ENCODE measurements at regions not wholly inside any gene's neighbourhood (a gene's known extent, or its start where the extent isn't known, plus 50 kb on each side); places are given as distances from the start of the nearest gene placed in this dataset.

DNA sequence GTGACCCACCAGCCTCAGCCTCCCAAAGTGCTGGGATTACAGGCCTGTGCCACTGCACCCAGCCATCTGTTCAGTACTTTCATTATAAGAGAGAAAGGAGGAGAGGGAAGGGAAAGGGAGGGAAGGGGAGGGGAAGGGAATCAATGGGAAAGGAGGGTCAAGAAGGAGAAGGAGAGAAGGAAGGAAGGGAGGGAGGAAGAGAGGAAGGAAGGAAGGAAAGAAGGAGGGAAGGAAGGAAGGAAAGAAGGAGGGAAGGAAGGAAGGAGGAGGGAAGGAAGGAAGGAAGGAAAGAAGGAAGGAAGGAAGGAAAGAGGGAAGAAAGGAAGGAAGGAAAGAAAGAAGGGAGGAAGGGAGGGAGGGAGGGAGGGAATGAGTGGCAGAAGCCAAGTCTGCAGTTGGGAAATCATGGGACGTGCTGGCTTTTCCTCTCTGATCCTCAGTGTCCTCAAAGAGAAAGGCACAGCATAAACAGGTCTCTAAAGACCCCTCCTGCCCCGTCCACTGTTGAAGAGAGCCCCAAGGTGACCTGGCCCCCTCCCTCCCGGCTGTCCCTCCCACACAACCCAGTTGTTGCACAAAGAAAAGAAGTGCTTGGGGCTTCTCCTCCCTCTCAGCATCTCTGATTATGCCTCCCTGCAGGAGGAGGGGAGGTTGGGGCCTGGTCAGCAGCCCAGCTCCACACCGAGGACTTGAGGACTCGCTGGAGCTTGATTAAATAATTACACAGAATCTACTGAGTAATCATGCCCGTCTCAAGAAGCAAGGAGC lies 69.1 kb upstream of the TOP1 start:
- no peak for TF ChIP-seq EZH2phosphoT487 (IDR thresholded peaks at IDR 0.05; ENCODE audit: borderline replicate concordance, low read length)
- TF ChIP-seq, protein P1, sequence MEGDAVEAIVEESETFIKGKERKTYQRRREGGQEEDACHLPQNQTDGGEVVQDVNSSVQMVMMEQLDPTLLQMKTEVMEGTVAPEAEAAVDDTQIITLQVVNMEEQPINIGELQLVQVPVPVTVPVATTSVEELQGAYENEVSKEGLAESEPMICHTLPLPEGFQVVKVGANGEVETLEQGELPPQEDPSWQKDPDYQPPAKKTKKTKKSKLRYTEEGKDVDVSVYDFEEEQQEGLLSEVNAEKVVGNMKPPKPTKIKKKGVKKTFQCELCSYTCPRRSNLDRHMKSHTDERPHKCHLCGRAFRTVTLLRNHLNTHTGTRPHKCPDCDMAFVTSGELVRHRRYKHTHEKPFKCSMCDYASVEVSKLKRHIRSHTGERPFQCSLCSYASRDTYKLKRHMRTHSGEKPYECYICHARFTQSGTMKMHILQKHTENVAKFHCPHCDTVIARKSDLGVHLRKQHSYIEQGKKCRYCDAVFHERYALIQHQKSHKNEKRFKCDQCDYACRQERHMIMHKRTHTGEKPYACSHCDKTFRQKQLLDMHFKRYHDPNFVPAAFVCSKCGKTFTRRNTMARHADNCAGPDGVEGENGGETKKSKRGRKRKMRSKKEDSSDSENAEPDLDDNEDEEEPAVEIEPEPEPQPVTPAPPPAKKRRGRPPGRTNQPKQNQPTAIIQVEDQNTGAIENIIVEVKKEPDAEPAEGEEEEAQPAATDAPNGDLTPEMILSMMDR (IDR thresholded peaks at IDR 0.05; ENCODE audit: low read depth, low read length, poor library complexity, severe bottlenecking): no peak

DNA sequence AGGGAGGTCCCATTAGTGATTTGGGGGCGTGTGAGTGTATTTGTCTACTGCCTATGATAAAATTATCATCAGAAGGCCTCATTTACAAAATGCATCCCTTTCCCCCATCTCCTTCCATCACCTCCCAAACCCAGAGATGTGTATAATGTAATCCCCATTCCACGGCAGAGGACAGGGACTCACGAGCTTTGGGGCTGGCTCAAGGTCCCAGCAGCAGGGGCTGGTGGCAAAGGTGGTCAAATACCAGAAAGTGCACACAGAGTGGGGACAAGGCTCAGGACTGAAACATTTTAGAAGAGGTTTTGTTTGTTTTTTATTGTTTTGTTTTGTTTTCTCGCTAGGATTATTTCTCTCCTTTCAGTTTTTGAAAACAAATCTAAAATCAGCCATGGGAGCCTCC lies 68.5 kb upstream of the TOP1 start:
- no peaks in the 10 kb centered on the region for H3K27me3 ChIP-seq (ENCODE audit: control insufficient read depth, low read length)
- no peaks in the 10 kb centered on the region for H3K9me3 ChIP-seq (ENCODE audit: control insufficient read depth, insufficient read depth, low read length)
- peaks cover 9% of the 10 kb centered on the region for H3K4me1 ChIP-seq (ENCODE audit: control insufficient read depth, low read length)
- H3K36me3 ChIP-seq (ENCODE audit: control insufficient read depth, low read length): no peaks in the 10 kb centered on the region
- H3K27ac ChIP-seq (ENCODE audit: low read depth, low read length): no peak overlapping the region
- H4K20me1 ChIP-seq (ENCODE audit: control insufficient read depth, insufficient read depth, low read depth, low read length): no peaks in the 10 kb centered on the region
- no peak for TF ChIP-seq EZH2phosphoT487 (IDR thresholded peaks at IDR 0.05; ENCODE audit: borderline replicate concordance, low read length)
- TF ChIP-seq, protein P1 (IDR thresholded peaks at IDR 0.05; ENCODE audit: low read depth, low read length, poor library complexity, severe bottlenecking): no peak
- no peak overlapping the region for H3K4me2 ChIP-seq (ENCODE audit: low read length)
- no peaks in the 10 kb centered on the region for H3K9me2 ChIP-seq (replicated peaks; ENCODE audit: control insufficient read depth, low read length)
- H3F3A ChIP-seq (ENCODE audit: control insufficient read depth, insufficient read depth): no peaks in the 10 kb centered on the region
- no peaks in the 10 kb centered on the region for H3K79me2 ChIP-seq (ENCODE audit: control insufficient read depth, low read length)
- no peak overlapping the region for H3K4me3 ChIP-seq (ENCODE audit: low read length)

More for the DNA sequence above, 69.1 kb upstream of the TOP1 start:
- Histone ChIP-seq H4K20me1 (ENCODE audit: control insufficient read depth, insufficient read depth, low read depth, low read length) (no peaks in the 10 kb centered on the region), H3K4me2 (ENCODE audit: low read length) (no peak overlapping the region), H3K79me2 (ENCODE audit: control insufficient read depth, low read length) (no peaks in the 10 kb centered on the region), H3K36me3 (ENCODE audit: control insufficient read depth, low read length) (no peaks in the 10 kb centered on the region), H3K27ac (ENCODE audit: low read depth, low read length) (no peak overlapping the region), H3K9me2 (replicated peaks; ENCODE audit: control insufficient read depth, low read length) (no peaks in the 10 kb centered on the region), H3K27me3 (ENCODE audit: control insufficient read depth, low read length) (no peaks in the 10 kb centered on the region), H3K4me3 (ENCODE audit: low read length) (no peak overlapping the region), H3K4me1 (ENCODE audit: control insufficient read depth, low read length) (peaks cover 9% of the 10 kb centered on the region), H3F3A (ENCODE audit: control insufficient read depth, insufficient read depth) (no peaks in the 10 kb centered on the region), H3K9me3 (ENCODE audit: control insufficient read depth, insufficient read depth, low read length) (no peaks in the 10 kb centered on the region)

DNA sequence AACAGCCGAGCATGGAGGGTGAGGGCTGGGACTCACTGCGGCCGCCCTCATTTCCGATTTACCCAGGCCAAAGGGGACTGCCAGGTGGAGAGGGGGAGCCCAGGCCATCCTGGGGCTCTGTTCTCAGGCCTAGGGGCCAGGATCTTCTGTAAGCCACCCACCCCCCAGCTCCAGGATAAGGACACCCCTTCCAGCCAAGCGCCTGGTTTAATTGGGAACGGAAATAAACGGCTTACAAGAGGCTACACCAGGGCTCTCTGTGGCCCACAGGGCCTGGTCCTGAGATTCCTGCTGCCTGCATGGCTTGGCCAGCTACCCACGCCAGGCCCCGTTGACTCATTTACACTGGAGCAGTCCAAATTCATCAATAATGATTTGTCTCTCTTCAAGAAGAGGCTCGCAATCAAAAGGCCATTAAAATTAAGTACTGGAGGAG lies 68.1 kb upstream of the TOP1 start:
- H3K4me1 ChIP-seq (ENCODE audit: control insufficient read depth, low read length): peaks cover 9% of the 10 kb centered on the region
- no peak overlapping the region for H3K4me2 ChIP-seq (ENCODE audit: low read length)
- no peaks in the 10 kb centered on the region for H3K79me2 ChIP-seq (ENCODE audit: control insufficient read depth, low read length)
- no peaks in the 10 kb centered on the region for H3K36me3 ChIP-seq (ENCODE audit: control insufficient read depth, low read length)
- no peak overlapping the region for H3K4me3 ChIP-seq (ENCODE audit: low read length)
- H3F3A ChIP-seq (ENCODE audit: control insufficient read depth, insufficient read depth): no peaks in the 10 kb centered on the region
- H4K20me1 ChIP-seq (ENCODE audit: control insufficient read depth, insufficient read depth, low read depth, low read length): no peaks in the 10 kb centered on the region
- H3K9me2 ChIP-seq (replicated peaks; ENCODE audit: control insufficient read depth, low read length): no peaks in the 10 kb centered on the region
- H3K27ac ChIP-seq (ENCODE audit: low read depth, low read length): no peak overlapping the region
- no peaks in the 10 kb centered on the region for H3K9me3 ChIP-seq (ENCODE audit: control insufficient read depth, insufficient read depth, low read length)
- H3K27me3 ChIP-seq (ENCODE audit: control insufficient read depth, low read length): no peaks in the 10 kb centered on the region
- TF ChIP-seq EZH2phosphoT487 (IDR thresholded peaks at IDR 0.05; ENCODE audit: borderline replicate concordance, low read length): no peak
- TF ChIP-seq, protein P1 (IDR thresholded peaks at IDR 0.05; ENCODE audit: low read depth, low read length, poor library complexity, severe bottlenecking): no peak
